ENCODE measurements at regions not wholly inside any gene's neighbourhood (a gene's known extent, or its start where the extent isn't known, plus 50 kb on each side); places are given as distances from the start of the nearest gene placed in this dataset.
"Not testable (repeated sequence)": the region's sequence is repeated elsewhere in the genome, so short reads cannot be mapped to it uniquely, and the experiment has no call there.

DNA sequence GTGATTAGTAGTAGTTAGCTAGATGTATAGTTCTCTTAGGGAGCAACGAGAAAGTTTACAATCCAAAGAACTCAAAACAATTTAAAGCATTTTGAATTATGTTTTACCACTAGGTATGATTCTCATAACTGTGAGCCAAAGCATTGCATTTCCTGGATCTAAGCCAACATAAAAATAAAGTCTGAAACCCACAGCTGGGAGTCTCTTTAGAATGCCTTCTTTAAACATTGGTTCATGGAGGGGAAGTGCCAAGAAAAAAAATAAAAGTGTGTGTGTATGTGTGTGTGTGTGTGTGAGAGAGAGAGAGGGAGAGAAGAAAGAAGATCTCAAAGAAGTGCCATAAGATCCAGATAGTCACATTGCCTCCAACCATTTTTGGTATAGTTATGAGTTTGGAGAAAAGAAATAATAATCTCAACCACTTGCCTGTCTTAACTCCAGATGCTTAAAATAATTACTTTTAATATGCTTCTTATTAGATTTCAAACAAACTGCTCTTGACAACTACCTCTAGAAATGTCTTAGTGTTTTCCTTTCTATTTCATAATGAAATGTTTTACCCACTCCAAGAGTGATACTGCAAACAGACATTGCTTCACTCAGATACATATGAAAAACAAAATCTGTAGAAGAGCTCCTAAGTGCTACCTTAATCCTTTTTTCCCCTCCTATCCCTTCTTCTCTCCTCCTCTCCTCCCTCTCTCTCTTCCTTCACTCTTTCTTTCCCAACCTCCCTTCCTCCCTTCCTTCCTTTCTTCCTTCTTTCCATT, 554.1 kb downstream of the KCTD12 start:
- no peak for DNase-seq

GRCh38 chr13:76330761-76331160, 555.4 kb downstream of the KCTD12 start:
- no peak for DNase-seq

DNA sequence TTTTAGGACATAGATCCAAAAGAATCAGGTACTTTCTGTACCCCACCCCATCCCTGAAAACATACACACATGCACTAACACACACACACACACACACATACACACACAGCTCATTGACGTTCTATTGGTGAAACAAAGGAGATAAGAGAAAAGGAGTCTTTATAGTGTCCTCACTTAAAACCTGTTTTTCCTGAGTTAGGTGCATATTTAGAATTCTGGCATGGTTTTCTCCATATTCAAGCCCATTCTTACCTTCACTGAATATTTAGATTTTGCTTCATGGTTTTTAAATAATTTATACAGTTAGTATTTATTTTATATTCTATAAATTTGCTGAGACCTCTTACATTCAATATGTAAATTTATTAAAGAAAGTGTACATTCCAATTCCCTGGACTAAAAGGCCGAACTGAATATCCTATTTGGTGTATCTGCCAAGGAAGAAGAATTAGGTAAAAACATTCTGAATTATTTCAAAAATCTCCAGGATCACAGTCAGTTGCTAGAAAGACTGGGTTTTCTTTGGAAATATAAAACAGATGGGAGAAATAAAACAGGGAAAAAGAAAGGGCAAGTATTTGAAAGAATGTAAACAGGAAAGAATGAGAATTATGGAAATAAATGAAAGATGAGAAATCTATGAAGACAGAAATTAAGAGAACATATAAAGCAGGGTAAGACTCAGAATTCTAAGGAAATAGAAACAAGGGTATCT, 556.2 kb downstream of the KCTD12 start:
- DNase-seq: no peak

DNA sequence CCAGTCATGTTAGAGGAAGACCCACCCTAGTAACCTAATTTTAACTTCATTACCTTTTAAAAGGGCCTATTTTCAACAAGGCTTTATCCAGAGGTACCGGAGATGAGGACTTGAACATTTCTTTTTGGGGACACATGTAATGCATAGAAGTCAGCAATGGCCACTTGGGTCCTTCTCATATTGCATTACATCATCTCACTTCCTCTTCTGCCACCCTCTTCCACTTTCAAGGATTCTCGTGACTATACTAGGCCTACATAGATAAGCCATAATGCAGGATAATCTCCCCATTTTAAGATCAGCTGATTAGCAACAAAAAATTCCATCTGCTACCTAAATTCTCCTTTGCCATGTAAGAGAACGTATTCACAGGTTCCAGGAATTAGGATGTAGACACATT, 557.2 kb downstream of the KCTD12 start:
- DNase-seq: no peak

DNA sequence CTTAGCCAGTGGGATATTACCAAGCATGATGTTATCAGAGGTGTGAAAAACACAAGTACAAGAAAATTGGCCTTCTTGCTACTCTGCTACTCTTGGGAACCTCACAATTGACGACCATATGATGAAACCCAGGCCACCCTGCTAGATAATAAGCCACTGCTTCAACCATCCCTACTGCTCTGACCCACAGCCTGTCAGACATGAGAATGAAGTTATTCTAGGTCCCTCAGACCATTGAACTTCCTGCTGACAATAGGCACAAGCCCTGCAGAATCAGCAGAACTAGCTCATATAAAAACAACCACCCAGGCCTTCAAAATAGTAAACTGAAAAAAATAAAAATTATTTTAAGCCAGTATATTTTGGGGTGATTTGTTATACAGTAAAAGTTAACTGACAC, 559.9 kb downstream of the KCTD12 start:
- DNase-seq: no peak

DNA sequence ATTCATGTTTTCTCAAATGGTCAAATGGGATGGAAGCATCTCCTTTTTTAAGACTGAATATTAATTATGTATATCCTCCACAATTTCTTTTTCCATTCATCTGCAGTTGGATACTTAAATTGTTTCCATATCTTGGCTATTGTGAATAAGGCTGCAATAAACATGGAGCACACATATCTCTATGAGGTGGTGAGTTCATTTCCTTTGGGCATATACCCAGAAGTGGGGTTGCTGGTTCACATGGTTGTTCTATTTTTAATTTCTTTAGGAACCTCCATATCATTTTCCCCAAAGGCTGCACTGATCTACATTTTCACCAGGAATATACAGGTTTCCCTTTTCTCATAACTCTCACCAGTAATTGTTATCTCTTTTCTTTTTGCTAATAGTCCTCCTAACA, 566.3 kb downstream of the KCTD12 start:
- no peak for DNase-seq

GRCh38 chr13:76316998-76317527, 569.1 kb downstream of the KCTD12 start:
- no peak for DNase-seq

- no peak for DNase-seq
Observed at GRCh38 chr13:76314495-76314894, 571.7 kb downstream of the KCTD12 start.

GRCh38 chr13:76307142-76307541, 579.1 kb downstream of the KCTD12 start:
- DNase-seq: no peak

- DNase-seq: no peak
Observed at GRCh38 chr13:76300688-76301087, 585.5 kb downstream of the KCTD12 start.

DNA sequence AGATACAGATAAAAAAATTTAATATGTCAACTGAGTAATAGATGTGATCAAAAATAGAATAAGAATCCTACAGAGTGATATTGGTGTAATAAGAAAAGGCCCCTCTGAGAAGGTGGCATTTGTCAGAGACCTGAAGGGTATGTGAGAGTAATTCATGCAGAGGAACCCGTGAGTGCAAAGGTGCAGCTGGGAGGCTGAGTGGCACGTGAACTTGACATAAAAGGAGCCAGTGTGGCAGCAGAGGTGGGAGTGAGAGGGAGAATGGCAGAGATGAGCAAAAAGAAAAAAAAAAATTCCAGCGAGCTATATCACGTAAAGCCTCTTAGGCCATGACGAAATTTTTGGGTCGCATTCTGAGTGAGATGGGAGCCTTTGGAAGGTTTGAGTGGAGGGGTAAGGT, 588.9 kb downstream of the KCTD12 start:
- no peak for DNase-seq

GRCh38 chr13:76296751-76297150, 589.5 kb downstream of the KCTD12 start:
- no peak for DNase-seq

DNA sequence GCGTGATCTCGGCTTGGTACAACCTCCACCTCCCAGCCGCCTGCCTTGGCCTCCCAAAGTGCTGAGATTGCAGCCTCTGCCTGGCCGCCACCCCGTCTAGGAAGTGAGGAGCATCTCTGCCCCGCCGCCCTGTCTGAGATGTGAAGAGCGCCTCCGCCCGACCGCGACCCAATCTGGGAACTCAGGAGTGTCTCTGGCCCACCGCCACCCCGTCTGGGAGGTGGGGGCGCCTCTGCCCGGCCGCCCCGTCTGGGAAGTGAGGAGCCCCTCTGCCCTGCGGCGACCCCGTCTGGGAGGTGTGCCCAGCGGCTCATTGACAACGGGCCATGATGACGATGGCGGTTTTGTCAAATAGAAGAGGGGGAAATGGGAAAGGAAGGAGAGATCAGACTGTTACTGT, 591.2 kb downstream of the KCTD12 start:
- not testable (repeated sequence) for DNase-seq

DNA sequence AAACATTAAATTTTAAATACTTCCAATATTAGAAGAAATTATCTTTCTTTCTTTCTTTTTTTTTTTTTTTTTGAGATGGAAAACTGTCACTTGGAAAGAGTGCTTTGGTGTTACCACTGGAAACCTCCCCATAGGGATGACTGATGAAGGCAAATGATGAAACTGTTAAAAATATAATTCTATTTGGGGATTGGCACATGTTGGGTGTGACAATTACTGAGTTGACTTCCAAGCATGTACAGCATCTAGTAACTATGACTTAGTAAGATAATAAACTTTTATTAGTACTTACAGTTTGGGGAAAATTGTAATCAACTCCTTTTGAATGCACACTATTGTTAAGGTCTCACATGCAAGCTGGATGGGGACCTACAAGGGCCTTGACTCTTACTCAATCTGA, 592.5 kb downstream of the KCTD12 start:
- no peak for DNase-seq

- DNase-seq: peak; percentile 59
Observed at GRCh38 chr13:76293346-76293745, 592.9 kb downstream of the KCTD12 start.

- DNase-seq: no peak
Observed at GRCh38 chr13:76292726-76293125, 593.5 kb downstream of the KCTD12 start.

- no peak for DNase-seq
Observed at GRCh38 chr13:76292031-76292430, 594.2 kb downstream of the KCTD12 start.

DNA sequence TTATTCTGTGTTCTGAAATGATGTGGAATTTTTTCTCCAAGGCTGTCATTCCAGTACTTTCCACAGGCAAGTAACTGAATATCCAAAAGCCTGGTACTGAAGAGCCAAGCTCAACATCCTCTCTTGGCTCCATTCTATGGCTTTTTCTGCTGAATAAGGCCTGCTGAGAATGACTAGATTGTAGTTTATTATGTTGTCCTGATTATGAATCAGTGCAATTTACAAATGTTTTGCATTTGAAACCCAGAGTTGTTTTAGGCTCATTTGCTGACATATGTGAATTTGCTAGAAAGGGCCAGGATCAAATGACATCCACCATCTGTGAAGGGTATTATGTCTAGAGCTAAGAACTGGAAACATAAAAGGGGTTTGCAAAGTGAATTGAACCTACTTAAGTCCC, 596.6 kb downstream of the KCTD12 start:
- no peak for DNase-seq

GRCh38 chr13:76286178-76286577, 600.0 kb downstream of the KCTD12 start:
- no peak for DNase-seq

DNA sequence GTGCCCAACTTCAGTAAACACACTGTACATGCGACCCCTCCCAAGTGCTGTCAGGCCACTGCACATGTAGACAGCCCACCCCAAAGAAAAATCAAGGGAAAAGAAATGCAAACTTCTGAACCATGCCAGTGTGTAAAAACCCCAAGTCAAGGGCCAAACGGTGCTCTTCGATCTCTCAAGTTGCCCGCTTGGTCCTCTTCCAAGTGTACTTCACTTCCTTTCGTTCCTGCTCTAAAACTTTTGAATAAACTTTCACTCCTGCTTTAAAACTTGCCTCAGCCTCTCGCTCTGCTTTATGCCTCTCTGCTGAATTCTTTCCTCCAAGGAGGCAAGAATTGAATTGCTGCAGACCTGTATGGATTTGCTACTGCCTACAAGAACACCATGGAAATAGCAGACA, 600.7 kb downstream of the KCTD12 start:
- DNase-seq: no peak

DNA sequence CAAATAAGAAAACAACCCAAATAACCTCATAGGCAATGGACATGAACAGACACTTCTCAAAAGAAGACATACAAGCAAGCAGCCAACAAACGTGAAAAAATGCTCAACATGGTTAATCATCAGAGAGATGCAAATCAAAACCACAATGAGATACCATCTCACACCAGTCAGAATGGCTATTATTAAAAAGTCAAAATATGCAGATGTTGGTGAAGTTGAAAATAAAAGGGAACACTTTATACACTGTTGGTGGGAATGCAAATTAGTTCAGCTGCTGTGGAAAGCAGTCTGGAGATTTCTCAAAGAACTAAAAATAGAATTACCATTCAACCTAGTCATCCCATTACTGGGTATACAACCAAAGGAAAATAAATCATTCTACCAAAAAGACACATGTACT, 606.4 kb downstream of the KCTD12 start:
- not testable (repeated sequence) for DNase-seq

- no peak for DNase-seq
Observed at GRCh38 chr13:76271728-76272232, 614.4 kb downstream of the KCTD12 start.

DNA sequence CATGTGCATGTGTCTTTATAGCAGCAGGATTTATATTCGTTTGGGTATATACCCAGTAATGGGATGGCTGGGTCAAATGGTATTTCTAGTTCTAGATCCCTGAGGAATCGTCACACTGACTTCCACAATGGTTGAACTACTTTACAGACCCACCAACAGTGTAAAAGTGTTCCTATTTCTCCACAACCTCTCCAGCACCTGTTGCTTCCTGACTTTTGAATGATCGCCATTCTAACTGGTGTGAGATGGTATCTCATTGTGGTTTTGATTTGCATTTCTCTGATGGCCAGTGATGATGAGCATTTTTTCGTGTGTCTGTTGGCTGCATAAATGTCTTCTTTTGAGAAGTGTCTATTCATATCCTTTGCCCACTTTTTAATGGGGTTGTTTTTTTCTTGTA, 617.9 kb downstream of the KCTD12 start:
- DNase-seq: not testable (repeated sequence)

- DNase-seq: no peak
Observed at GRCh38 chr13:76267216-76267615, 619.0 kb downstream of the KCTD12 start.
